ENCODE measurements at regions not wholly inside any gene's neighbourhood (a gene's known extent, or its start where the extent isn't known, plus 50 kb on each side); places are given as distances from the start of the nearest gene placed in this dataset.

DNA sequence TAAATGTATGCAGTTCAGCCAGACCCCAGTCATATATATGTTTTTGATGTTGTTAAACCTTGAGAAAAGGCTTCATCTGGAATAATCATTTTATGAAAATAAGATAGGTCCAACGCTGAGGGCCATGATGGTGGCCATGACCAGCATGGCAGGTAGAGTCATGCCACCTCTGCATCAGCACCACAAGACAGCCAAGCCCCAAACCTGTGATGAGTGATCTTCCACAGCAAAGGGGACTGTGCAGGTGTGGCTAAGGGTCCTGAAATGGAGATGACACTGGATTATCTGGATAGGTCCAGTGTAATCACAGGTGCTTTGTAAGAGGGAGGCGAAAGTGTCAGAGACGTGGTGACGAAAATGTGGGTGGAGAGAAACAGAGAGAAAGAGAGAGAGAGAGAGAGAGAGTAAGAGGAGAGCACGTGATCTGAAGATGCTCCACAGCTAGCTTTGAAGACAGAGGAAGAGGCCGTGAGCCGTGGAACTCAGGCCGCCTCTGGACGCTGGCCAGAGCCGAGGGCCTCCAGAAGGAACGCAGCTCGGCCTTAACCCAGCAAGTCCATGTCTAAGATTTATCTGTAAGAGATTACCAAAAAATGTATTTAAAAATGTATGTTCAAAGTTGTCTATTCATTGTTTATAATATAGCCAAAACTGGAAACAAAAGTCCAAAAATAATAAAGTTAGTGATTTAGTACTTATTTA is 304.4 kb upstream of the SHH start:
- no peak for DNase-seq

DNA sequence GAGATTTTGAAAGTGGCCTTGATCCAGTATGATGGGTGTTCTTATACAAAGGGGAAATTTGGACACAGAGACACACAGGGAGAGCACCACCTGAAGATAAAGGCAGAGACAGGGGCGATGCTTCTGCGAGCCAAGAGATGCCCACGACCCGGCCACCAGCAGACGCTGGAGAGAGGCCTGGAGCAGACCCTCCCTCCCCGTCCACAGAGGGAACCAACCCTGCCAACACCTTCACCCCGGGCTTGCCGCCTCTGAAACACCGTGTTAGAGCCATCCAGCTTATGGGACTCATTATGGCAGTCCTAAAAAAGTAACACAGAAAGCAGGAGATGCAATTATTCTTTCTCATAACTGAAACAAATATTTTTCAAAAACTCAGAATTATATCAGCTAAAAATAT is 303.3 kb upstream of the SHH start:
- DNase-seq: no peak

DNA sequence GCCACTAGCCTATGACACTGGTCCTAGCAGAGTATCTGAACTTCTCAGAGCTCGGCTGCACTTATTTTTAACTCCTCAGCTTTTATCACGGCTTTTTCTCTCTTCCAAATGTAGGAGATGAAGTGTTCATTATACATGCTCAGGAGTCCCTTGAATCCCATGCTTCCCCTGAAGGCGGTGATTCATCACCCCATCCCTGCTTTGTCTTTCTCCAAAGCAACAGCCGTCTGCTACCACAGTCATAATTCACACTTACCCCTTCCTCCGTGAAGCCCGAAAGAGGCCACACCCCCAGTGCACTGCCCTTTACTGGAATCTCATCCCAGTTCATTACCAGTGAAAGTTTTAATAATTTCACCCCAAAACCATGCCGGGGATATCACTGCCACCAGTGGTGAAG is 301.5 kb upstream of the SHH start:
- DNase-seq: no peak

DNA sequence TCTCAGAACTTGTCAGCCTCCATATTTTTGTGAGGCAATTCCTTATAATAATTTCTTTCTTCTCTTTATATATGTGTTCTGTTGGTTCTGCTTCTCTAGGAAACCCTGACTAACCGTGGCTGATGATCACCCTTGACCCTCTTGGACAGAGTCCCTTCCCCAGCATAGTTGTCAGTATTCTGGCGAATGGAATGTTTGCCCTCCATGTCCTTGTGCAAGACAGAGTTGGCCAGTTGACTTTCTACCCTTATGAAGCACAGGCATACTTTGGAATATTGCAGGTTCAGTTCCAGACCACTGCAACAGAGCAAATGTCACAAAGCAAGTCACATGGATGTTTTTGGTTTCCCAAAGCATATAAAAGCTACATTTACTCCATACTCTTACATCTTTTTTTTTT is 297.7 kb upstream of the SHH start:
- DNase-seq: no peak

DNA sequence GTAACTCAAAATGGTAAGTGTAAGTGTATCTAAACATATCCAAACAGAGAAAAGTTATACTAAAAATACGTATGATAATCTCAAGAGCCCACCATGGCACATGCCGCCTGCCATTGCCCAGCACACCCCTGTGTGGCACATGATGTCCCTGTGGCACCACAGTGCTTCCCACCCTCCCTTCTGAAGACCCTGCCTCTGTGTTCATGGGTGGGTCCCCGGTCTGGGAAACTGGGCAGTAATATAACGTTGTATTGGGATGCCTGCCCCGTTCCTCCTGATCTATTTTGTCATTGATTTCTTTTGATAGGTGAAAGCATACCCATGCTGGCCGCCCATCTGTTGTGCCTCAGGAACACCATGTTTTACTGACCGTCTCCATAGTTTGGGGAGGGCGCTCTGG is 296.8 kb upstream of the SHH start:
- no peak for DNase-seq

DNA sequence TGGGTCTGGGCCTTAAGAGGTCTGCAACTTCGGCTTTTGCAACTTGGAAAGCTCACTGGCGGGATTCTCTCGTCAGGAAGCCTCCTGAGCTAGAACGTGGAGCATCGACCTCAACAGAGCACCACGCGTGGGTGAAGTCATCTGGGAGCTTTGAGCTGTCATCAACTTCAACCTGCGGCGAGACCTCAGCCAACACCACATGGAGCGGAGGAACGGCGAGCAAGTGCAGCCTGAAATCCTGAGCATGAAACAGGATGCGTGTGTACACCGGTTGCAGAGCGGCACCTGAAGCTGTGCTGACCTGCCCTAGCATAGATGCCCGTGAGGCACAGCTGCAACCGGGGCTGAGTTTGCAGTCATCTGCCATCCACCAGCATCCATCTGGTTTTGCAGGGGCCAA is 295.7 kb upstream of the SHH start:
- DNase-seq: no peak

DNA sequence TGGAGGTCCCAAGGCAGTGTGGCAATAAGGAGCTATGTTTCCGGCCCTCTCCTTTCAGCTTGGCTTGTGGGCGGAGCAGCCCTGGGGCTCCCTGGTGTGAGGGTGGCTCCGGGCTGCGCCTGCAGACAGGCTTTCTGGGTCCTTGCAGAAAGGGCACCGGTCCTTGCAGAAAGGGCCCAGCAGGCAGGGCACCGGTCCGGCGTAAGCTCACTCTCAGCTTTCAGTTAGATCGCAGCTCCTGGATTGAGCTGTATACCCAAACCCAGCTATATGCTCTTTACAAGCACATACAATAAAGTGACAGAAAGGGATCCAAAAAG is 293.8 kb upstream of the SHH start:
- no peak for DNase-seq

DNA sequence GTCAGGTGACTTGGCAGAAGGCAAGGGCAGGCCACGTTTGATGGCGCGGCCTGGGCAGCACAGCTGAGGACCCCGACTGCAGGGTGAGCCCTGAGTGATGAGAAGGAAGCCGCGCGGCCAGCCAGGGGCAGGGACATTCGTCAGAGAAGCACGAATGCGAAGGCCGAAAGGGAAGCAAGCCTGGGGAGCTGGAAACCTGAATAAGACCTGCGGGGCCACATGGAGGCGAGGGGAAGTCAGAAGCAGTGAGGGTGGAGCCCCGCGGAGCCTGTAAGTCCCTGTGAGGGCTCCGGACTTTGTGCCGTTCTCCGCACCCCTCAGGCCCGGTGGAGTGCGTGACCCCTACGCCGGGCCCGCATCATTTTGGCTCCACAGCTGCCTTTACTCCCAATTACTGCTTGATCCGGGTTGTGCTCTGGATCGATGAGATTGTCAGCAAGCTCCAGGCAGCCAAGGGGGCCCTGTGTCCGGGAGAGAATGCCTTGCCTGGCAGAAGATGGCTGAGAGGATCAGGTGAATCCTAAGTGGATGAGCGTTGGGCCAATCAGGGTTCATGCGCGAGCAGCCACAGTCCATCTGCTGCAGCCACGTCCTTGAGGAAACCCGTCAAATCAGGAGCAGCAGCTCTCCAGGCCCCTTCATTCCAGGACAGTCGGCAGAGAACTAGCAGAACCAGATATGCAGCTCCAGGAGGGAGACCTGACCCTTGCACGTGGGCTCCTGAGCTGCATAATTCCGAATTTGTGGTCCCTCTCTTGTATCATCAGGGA is 293.3 kb upstream of the SHH start:
- no peak for DNase-seq

DNA sequence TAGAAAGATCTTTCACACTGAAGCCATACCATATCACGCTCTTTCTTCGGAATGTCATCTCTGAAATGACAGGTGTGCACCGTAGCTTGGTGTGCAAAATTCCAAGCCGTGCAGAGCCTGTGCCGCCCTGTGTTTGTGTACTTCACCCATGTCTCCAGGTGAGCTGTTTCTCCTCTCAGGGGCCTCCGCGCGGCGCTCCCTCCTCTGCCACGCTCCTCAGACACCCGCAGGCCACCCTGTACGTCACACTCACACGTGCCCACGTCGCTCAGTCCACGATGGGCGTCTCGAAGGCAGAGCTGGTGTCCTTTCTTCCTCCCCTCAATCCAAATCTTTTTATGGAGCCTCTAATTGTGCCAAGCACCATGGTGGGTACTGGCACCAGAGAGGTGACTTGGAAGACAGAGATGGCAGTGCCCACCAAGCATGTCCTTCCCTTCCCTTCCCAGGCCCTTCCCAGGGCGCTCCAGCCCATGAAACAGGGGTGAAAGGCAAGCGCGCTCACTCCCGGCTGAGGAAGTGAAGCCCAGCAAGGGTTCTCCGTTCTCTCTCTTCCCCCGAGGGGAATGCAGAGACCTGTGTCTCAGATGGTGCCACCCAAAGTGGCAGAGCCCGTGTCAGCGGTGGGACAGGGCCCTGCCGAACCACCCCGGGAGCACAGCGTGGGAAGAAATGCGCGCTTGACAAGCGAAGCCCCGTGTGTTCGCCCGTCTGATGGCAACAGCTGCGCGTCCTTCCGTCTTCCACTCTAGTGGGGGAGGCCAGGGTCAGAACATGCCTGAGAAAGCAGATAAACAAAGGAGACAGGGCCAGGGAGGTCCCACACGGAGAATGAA is 292.5 kb upstream of the SHH start:
- DNase-seq: no peak

DNA sequence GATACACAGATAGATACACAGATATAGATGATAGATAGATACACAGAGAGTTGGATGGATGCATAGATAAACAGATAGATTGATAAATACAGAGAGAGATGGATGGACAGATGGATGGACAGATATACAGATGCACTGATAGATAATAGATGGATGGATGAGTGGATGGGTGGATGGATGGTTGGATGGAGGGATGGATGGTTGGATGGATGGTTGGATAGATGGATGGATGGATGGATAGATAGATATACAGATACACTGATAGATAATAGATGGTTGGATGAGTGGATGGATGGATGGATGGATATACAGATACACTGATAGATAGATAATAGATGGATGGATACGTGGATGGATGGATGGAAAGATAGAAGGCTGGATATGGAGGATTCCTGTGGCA is 290.0 kb upstream of the SHH start:
- DNase-seq: no peak

DNA sequence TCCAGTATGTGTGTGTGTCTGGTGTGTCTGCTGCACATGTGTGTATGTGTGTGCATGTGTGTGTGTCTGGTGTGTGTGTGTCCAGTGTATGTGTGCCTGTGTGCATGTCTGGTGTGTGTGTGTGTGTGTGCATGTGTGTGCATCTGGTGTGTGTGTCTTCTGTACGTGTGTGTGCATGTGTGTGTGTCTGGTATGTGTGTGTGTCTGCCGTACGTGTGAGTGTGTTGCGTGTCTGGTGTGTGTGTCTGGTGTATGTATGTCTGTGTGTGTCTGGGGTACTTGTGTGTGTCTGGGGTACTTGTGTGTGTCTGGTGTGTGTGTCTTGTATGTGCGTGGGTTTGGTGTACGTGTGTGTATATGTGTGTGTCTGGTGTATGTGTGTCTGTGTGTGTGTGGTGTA is 289.1 kb upstream of the SHH start:
- no peak for DNase-seq

DNA sequence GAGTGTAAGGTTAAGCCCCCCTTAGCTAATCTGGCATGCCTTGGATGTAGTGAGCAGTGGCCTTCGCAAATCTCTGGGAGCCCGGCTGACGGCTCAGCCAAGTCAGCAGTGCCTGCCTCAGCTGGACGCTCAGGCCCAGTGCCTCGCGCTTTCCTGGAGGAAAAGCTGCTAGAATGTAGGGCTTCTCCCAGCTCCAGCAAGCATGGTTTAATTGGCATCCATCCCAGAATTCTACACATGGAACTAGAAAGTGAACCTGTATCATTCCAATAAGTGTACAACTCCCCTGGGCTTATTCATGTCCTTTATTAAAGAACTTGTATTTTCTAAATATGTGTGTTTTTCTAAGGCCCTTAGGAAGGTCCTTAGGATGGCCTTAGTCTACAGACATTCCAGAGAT is 287.8 kb upstream of the SHH start:
- DNase-seq: no peak

DNA sequence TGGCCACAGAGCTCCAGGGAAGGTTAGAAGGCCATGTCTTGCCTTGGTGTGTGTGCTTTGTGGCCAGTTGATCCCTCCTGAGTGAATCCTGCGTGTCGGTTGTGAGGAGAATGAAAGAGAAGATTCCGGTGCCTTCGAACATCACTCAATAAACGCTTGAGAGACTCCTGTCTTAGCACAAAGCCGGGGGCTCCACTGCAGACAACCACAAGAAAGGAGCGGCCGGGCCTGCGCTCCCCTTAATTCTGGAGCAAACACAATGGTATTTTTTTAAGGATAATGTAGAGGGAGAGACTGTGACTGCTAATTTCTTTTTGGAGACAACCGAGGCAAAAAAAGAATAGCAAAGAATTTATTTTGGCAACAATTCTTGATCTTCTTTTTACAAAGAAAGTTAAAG is 286.8 kb upstream of the SHH start:
- DNase-seq: no peak

DNA sequence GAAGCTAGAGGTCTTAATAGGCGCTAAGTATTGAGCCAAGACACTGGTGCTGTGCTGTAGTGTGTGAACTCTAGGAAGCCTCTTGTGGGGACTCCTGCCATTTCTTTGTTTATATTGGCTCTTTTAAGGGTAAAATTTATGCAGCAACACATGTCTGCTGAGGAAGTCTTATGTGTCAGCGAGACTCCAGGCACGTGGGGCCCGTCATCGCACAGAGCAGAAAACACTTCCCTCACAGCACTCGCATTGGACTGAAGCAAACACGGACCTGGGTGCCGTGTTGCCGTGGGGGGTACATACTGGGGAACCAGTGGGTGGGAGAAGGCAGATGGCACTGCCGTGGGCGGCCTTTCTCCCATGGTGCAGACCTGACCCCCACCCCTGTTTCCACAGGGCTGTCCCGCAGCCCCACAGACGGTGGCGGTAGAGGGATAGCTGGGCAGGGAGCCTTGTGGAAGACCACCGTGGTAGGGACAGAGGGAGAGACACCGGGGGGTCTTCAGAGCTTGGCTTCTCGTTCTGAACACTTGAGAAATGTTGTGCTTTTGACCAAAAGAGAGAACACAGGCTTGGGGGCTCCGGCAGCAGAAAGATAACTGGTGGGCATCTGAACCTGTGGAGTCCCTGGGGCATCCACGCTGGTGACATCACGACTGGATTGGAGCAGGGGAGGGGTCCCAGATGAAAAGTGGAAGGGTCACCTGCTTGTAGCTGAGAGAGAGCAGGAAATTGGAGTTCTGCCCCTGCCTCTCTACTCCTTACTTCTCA is 284.7 kb upstream of the SHH start:
- DNase-seq: no peak

DNA sequence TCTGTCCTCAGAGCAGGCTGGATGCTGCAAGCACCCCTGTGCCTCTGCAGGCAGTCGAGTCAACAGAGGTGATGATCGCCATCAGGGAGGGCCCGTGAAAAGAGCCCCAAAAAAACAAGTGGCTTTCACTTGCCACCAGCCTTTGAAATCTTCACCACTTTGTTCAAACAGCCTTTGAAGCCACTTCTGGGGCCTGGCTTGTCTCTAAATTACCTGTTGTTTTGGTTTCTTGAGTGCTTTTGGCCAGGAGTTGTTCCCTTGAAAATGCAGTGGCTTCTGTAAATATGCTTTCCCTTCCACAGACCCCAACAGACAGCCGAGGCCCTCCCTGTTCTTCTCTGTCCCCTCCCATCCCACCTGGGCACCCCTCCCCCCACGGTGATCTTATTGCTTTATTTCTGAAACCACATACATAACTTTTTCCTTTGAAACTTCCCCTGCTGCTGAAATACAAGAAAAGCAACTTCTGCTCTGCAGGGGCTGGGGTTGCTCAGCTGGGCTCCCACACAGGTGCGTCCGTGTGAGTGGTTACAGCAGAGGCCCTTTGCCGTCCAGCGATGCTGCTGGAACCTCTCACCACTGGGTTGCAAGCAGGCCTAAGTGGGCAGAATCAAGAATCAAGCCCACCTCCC is 283.8 kb upstream of the SHH start:
- DNase-seq: no peak

DNA sequence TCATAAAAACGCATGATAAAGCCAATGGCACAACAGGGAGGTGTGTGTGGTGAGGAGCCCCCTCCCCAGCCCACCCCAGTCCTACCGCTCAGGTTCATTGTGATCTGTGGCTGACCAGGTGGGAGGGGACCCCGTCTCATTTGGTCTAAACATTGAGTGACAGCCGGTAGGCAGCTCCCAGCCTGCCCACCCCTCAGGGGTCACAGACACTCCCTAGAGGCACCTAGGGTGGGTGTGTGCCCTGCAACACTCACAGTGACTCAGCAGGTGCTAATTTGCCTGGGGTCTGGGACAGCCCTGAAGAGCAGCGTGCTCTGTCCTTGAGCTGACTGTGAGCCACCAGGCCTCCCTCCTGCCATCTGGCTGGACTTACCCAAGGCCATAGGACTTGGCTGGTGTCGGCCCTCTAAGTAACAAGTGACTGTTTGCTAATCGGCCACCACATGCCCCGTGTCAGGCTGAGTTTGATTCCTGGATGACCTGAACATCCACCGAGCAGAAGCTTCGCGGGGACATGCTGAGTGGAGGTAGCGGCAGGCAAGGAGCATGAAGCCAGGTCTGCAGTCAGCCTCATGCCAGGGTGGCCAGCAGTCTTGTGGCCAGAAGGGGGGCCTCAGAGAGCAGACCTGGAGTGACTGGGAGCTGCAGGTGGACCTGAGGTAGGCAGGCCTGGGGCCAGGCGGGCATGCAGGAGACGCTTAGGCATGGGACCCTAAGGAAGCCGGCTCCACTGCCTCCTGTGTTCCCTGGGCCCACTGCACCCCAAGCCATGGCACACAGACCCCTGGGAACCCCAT is 282.3 kb upstream of the SHH start:
- no peak for DNase-seq

DNA sequence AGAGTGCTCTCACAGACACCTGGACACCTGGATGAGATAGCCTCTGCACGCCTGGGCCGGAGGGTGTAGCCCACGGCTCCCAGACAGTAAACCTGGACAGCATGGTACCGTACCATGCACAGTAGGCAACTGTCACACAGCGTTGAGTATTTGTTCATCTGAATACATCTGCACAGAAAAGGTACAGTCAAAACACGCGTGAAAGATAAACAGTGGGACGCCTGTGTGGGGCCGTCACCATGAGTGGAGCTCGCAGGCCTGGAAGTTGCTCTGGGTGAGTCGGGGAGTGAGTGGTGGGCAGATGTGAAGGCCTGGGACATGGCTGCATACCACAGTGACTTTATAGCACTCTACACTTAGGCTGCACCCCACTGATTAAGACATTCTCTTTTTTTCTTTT is 280.0 kb upstream of the SHH start:
- DNase-seq: no peak

DNA sequence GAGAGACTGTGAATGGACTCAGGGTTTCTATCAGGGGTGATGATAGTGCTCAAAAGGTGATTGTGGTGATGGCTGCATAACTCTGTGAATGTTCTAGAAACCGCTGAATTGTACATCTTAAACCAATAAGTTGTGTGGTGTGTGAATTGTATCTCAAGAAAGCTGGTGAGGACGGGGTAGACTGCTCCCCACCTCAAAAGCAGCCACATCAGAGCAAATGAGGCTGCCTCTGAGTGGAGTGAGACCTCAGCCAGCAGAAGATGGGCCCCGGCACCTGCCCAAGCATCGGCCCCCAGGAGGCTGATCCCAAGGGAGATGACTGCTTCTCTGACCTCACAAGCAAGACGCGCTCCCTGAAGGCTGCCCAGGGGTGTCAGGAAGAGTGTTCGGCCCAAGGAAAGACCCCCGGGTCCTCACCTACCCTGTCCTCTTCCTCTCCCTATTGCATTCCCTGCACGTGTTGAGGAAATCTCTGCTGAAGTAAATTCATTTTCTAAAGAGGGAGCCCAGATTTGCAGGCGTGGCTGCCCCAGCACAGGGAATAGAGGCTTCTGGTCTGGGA is 279.3 kb upstream of the SHH start:
- no peak for DNase-seq

DNA sequence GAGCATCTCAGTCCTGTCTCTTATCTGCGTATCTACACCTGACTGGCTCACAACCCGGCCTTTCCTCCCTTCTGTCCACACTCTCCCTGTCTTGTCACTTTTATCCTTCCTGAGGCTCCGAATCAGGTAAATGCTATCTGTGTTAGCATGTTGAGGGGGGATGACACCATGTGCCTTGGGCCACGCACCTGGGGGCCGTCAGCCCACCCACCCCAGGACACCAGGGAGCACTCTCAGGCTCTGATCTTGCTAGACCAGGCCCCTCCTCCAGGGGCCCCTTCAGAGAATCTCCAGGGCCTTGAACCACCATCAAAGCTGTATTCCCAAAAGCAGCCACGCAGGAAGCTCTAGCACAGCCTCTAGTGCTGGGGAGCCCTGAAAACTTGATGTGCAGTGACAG is 278.7 kb upstream of the SHH start:
- no peak for DNase-seq

DNA sequence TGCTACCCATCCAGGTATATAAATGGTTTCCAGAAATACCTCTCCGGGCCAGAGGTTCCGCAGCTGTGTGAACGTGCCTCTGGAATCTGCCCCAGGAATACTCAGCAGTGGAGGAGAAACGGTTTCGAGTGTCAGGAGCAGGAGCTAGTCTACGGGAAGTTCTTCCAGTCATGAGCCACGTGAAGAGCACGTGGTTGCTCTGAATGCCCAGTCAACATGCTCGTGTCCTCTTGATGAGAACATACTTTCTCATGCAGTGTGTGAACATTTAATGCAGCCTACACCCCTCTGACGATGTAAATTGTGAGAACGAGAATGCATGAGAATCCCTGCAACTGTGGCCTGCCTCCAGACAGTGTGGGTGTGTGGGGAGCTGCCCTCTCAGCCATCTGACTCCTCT is 277.0 kb upstream of the SHH start:
- no peak for DNase-seq

DNA sequence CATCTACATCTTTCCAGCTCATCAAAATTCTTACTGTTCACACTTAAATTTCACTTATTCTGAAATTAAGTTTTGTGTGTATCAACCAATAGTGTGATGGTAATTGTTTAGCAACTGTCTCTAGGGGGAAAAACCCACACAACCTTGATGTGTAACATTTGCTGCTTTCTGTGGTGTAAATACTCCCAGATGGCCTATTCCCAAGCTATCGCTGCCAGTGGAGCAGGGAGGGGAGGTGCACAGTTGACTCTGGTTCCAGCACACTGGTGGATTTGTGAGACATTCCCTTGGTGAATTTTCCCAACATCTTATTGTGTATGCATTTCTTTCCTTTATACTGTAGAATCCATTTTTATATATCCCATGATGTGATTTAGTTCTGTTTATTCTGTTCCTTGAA is 275.9 kb upstream of the SHH start:
- DNase-seq: no peak

All from activated CD4-positive, alpha-beta T cell treated with anti-CD3 and anti-CD28 coated beads, Interleukin-10, Interleukin-2, amounts not matched to agents 100 ng/mL and 50 ng/mL, durations not matched to agents 16 hours and 8 hours (primary cell).